HG02970 (cell line): ENCODE measurements at regions not wholly inside any gene's neighbourhood (a gene's known extent, or its start where the extent isn't known, plus 50 kb on each side); places are given as distances from the start of the nearest gene placed in this dataset.
"Not testable (repeated sequence)": the region's sequence is repeated elsewhere in the genome, so short reads cannot be mapped to it uniquely, and the experiment has no call there.

Experiments used
- ATAC-seq: cut with Tn5 transposase; IDR thresholded peaks from one replicate; pipeline ENCODE4 v1.9.1; 2021; ENCODE audit warnings: mild to moderate bottlenecking, moderate library complexity, moderate number of reproducible peaks; ENCODE audit not compliant: unreplicated experiment, low FRiP score

DNA sequence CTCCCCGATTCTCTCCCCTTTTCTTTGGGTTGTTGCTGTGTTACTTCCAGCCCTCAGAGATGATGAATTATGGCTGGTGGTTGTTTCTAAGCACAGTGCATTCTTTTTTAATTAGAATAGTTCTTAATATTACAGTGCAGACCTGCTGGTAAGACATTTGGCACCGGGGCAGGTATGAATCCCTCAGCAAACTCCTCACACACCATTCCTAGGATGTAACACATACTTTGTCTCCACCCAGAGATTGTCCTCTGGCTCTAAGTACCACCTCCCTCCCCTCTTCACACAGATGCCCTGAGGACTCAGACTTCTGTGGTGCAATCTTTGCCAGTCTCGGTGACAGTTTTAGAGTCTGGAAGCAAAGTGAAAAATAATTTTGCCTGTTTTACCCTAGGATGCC lies 143.1 kb downstream of the HLX start:
- no peak for ATAC-seq

DNA sequence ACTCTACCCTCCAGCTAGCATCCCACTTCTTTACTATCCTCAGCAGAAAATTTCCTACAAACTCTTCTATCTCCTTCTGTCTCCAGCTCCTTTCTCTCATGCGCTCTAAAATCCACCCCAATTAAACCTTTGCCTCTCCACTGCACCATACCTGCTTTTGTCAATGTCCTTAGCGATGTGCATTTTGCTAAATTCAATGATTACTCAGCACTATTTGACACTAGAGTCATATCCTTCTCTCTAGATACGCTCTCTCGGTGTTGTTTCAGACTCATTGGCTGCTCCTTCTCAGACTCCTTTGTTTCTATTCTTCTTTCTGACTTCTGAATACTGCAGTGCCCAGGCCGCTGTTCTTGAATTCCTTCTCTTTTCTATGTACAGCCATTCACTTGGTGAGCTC lies 144.2 kb downstream of the HLX start:
- no peak for ATAC-seq

DNA sequence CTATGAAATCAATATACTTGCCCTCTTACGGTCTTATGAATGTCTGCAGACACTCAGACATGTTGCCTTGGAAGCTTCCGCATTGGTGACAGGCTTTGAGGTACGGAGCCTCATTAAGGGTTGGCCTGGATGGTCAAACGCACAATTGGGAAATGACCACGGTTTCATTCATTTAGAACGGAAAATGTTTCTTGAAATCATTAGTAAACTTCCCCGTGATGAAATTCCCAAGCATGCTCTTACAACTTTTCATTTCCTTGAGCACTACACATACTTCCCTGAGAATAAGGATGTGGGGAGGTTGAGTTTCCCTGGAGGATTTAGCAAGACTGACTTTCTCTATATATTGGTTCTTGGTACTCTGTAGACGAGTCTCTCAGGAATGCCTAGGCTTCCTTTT lies 146.3 kb downstream of the HLX start:
- no peak for ATAC-seq

DNA sequence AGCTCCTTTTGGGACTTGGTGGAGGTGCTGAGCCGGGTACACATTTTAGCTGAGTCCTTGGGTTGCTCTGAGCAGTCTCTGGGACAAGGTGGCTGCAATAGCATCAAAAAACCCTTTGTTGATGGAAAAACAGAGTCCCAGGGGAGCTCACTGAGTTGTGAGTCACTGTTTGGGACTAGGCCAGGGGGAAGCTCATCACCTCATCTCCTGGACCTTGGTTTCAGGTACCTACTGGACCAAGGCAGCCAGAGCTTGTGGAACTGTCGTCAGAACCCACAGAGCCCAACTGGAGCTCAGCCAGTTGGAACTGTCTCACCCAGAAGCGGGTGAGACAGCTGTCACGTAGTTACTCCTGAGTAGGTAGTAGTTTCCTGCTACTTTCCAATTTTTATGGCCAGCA lies 146.7 kb downstream of the HLX start:
- no peak for ATAC-seq

DNA sequence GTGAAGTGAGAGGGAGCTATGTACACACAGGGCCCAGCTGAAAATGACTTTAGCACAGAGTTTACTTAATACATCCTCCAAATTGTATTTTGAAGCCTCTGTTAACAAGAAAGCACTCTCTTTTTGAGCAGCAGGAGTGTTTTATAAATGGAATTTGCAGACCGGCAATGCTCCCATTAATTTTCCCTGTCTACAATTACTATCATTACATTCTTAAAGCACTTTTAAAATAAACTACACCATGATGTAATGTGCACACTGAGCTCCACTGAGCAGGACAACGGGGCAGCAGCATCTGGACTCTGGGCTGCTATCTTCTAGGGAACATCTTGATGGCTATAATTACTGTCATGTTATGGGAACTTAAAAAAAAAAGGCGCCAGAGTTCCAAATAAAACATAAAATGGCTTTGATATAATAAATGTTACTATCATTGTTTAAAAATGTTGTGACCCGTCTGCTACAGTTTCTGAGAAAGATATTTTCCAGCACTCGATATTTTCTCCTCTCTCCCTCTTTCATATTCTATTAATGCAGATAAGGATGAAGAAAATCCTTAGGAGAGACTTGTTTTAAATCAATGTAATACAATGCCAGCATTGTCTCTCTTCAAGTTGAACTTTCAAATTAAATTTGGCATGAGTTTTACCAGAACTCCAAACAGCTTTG lies 150.9 kb downstream of the HLX start:
- ATAC-seq, result no peak

DNA sequence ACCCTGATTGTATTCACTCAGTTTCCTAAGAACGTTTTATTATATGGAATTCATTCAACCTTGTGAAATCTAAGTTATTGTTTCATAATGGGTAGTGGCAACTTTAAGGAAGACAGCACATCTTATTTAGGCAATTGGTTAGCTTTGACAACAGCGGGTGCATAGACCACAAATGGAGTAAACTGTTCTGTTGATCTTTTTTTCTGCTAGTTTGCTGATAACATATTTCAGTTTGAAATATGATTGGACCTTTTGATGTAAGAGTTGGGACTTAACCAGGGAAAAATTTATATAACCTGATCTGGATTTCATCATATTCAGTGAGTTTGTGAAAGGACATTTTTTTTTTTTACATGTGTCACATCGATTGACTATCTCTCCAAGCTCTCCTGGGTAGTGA lies 151.7 kb downstream of the HLX start:
- no peak for ATAC-seq

DNA sequence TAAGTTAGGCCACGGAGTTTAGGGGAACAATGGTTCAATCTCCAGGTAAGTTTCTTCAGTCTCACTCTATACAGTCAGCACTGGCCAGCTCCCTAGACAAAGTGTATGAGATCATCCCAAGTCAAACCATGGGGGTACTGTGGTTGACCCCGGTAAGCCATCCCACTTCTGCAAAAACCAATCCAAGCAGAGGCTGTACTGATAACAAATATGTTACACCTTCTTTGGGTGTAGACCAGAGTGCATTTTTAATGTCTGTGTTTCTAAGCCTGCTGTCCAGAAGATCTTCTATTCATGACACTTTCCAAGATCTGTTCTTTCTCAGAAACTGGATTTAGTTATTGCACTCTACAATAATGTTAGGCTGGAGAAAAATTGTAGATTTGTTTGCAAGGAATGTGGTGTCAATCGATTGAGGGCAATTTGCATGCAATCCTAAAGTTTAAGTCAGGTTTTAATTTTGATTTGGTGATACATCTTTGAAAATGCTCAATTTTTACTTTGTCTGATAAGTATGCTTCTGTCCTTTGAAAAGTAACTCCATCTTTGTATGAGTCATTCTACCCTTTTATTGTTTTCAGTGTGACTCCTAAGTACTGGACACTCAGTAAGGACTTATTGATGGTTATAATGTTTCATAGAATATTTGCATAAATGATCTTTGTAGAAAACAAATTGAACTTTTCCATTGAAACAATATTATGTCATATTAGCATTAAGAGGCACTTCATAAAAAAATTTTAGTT lies 152.4 kb downstream of the HLX start:
- ATAC-seq, result no peak

DNA sequence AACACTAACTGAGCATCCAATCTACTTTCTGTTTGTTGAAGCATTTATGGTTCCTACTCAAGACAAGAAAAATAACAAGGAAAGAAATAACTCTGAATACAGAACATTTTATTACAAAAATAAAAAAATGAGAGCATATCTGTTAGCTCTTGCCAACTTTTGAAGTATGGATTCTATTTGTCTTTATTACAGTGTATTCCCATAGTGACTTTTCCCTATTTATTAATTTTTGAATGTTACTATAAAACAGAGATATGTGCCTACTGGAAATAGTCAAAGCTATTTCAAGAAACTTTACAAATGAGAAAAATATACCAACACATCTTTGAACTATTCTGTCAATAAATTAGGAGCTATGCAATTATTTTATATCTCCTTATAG lies 153.0 kb downstream of the HLX start:
- no peak for ATAC-seq

DNA sequence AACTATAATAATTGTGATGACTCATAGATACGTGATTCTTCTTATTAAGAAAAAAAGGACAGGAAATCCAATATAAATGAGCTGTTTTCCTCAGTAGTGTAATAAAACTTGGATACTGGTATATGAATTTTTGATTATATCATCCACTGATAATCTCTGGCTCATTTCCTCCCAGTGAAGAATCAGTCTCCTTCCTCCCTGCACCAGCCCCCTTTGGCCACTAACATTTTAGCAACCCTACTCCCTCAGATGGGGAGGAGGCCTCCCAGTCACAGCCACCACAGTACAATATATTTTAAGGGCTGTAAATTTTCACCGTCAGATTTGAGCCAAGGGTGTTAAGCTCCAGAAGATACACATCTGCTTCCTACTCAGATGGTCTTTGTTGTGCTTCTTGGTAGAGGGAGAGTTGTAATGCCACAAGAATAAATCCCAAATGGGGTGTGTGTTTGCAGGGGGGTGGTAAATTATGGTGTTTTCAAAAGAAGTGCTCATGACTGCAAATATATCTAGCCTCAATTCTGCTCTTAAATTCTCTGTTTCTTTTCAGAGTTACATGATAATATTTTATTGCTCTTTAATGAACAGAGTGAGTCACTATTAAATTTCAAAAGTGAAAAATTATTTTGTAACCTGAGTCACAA lies 153.5 kb downstream of the HLX start:
- no peak for ATAC-seq

DNA sequence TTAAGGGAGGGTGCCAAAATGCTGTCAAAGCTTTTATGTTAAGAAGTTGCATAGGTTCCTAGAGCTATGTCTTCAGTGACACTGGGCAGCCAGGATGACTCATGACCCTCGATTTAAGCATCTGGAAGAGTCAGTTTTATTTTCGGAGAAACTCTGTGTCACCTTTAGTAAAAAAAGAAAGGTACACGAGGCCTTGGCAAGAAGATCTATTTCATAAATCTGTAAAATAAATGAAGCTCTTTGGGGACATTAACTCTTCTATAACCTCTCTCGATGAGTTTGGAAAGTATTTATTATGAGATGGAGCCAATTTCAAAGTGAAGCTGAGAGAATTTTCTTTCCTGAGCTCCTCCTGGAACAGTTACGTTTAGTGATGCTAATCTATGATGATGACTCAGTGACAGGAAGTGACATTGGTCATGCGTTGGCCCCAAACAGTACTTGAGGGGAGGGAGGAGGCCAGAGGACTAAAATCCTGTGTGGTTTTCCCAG lies 156.5 kb downstream of the HLX start:
- ATAC-seq, result no peak

DNA sequence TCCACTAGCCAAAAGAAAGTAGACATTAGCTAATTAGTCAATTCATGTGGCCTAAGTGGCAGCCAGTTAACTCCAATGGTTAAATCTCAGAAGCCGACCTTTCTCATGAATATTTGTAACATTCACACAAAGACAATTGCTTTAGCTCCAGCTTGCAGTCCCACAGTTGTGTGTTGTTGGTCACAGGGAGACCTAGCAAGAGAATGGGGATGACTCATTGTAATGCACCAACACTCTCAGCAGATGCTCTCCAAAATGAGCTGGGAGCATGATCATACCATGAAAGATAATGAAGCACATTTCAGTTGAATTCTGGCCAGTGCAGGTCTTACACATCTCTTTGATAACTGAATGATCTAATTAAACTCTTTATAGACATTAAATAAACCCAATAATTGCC lies 160.4 kb downstream of the HLX start:
- no peak for ATAC-seq

DNA sequence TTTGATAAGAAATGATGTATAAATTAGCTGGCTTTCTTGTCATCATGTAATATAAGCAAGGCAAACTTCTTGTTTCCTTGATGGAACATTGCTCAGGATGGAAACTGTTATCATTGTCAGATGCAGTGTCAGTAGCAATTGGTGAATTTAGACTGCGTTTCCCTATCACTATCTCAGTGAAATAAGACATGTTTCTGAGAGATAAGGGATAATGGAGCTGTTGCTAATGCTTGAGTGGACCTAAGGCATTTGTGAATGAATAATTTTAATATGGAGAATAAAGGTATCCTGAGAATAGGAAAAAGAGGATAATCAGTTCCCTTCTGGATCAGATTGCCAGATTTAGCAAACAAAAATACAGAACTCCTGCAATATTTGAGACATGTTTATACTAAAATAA lies 160.9 kb downstream of the HLX start:
- no peak for ATAC-seq

DNA sequence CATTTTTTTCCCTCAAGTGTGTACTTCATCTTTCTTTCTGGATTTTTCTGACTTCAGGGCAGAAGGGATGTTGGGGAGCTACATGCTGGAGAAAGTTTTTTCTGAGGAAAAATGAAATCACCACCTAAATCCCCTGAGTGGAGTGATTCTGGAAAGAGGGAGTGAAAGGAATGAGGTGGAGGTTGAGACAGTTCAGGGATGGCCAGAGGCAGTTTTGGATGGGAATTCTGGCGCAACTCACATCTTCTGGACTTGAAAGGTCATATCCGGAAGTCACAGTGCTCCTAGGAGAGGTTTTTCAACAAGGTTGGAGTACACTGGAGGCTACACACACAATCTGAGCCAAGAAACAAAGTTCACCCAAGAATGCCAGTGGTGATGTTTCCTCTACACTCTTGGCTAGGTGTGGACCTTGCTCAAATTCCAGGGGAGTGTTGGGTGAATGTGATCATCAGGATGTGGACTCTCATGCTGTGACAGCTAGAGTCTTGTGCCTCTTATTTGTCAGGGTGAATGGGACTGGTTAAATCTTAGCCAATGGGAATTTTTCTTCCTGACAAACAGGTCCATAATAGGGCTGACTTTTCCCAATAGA lies 161.5 kb downstream of the HLX start:
- ATAC-seq, result no peak

DNA sequence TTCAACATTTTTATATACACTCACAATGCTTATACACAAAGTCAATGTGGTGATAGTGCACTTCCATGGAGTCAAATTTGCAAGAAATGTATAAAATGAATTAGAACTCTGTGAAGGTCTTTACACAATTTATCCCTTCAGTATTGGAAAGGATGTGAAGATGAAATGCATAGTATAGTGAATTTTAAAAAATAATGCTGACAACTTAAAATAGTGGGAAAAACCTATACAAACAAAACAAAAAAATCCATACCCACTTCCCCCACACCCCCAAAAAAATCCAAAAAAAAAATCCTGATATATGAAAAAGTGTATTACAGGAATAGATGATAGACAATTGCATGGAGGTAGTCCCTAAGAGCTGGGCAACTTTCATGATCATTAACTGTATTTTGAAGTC lies 165.3 kb downstream of the HLX start:
- ATAC-seq, result no peak

DNA sequence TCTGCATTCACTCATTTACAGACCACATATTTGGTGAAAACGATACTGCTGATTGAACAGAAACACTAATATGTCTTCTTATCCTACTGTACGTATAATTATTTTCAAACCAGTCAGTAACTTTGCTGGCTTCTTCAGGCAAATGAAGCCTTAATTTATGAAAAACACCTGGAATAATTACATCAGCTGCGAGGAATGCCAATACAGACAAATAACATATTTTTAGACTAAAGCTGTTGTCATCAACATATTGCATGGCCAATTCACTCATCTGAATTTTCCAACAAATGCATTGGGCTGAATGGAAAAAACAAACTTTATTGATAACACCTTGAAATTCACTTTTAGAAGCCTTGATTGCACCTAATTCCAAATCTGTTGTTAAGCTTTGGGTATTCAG lies 165.9 kb downstream of the HLX start:
- ATAC-seq, result no peak

DNA sequence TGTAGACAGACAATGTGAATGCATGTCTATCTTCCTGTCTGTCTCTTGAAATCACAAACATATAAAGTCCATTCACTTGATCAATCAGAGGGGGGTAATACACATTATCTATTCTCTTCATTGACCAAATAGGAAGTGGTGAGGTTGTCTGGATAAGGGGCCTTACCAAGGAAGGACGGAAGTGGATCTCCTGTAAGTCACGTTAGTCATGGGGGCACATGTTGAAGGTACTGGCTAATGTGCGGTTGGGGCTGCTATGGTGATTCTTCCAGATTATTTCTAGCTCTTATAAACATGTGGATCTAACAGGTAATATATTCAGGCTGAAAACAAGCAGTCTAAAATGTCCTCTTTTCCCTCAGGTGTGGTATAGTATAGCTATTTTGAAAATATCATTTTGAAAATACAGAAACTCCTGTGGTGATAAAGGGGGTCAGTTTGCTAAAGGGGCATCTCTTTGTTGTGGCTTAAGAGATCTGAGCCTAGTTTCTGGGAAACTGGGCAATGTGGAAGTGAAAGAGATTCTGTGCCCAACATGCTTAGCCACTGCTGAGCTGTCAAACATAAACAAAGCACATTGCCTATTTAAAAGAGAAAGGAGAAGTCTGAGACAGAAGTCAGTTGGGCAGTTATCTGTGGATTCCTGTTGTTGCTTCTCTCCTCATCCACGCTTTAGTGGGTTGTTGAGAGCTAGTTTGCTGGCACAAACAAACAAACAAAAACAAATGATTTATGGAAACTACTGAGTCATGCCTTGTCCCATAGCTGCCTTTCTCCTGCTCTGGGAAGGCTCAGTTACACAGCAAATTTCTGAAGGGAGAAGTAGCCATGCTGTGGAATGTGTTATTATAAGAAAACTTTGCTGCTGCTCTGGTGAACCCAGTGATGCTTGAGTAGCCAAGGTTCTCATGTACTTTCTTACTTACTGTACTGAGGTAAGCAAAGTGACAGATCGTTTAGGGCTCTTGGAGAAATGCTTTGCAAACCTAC lies 166.9 kb downstream of the HLX start:
- ATAC-seq, result peak; percentile 87

DNA sequence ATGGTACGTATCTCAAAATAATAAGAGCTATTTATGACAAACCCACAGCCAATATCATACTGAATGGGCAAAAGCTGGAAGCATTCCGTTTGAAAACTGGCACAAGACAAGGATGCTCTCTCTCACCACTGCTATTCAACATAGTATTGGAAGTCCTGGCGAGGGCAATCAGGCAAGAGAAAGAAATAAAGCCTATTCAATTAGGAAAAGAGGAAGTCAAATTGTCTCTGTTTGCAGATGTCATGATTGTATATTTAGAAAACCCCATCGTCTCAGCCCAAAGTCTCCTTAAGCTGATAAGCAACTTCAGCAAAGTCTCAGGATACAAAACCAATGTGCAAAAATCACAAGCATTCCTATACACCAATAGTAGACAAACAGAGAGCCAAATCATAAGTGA lies 172.1 kb downstream of the HLX start:
- not testable (repeated sequence) for ATAC-seq

DNA sequence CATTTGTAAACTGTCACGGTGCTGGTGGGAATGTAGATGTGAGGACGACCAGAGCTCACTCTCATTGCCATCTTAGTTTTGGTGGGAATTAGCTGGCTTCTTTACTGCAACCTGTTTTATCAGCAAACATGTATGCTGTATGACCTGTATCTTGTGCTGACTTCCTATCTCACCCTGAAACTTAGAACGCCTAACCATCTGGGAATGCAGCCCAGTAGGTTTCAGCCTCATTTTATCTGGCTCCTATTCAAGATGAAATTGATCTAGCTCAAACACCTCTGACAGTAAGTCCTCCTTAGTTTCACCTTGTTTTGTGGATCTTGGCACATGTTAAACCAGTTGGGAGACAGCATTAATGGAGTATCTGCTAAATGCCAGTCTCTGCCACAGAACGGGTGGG lies 174.6 kb downstream of the HLX start:
- no peak for ATAC-seq

DNA sequence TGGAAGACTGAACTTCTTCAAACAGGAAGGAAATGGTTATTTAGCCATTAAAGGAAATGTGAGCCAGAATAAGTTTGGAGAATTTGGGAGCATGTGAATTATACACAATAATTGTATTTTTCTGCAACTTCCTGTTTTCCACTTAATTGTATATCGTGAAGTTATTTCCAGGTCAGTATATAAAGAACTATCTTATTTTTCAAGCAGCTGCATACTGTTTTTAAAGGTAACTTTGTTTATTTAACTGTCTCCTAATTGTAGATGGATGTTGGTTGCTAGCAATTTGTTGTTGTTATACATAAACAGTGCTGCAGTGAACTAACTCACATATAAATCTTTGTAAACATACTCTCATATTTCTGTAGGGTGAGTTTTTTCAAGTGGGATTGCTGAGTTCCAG lies 180.3 kb downstream of the HLX start:
- ATAC-seq, result no peak

DNA sequence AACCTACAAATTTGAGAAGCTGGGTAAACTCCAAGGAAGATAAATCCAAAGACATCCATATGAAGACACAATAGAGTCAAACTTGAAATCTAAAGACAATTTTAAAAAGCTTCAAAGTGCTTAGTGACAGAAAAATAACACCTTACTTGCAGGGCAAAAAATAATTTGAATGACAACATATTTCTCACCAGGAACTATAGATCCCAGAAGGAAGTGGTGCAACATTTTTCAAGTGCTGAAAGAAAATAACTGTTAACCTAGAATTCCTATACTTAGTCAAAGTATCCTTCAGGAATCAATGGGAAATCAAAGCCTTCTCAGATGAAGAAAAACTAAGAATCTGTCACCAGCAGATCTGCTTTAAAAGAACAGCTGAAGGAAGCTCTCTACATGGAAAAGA lies 184.4 kb downstream of the HLX start:
- ATAC-seq, result no peak
